A673 (cell line): ENCODE measurements at regions not wholly inside any gene's neighbourhood (a gene's known extent, or its start where the extent isn't known, plus 50 kb on each side); places are given as distances from the start of the nearest gene placed in this dataset.

Source experiments
- BruUV-seq: library from RNA; stranded (reverse); fragments of 400-500 nt; replicated peaks from 2 replicates; lab custom pipeline; 2021; lab: Mats Ljungman, UMichigan
- CTCF ChIA-PET: fragments of 300-600 bp; sonication (Branson Sonifier 250); formaldehyde crosslinking; loops from one replicate; lab custom pipeline; 2022; ENCODE audit warnings: antibody characterized with exemption; lab: Charles Lee
- POLR2A ChIA-PET: fragments of 300-600 bp; sonication (Branson Sonifier 250); formaldehyde crosslinking; loops from one replicate; lab custom pipeline; 2022; ENCODE audit warnings: antibody characterized with exemption; ENCODE audit not compliant: low non-redundant PET; lab: Charles Lee
- DNase-seq: peaks from one replicate; pipeline ENCODE4 v3.0.0-alpha.2; 2015; ENCODE audit warnings: low spot score
- H3K27ac ChIP-seq: fragments of 200-600 bp; sonication (generic); 2 replicates; pipeline ENCODE4 v1.5.1; 2016; ENCODE audit warnings: mixed run types, low read depth, mild to moderate bottlenecking, mixed read lengths, antibody characterized with exemption, low read length; ENCODE audit not compliant: poor library complexity, severe bottlenecking
- H3K27me3 ChIP-seq: fragments of 200-600 bp; sonication (generic); replicated peaks from 2 replicates; pipeline ENCODE4 v1.6.1; 2017; ENCODE audit warnings: mixed run types, low read depth, mild to moderate bottlenecking, mixed read lengths, antibody characterized with exemption, low read length; ENCODE audit not compliant: insufficient read depth, poor library complexity
- H3K36me3 ChIP-seq: fragments of 200-600 bp; sonication (generic); 2 replicates; pipeline ENCODE4 v1.6.1; 2016; ENCODE audit warnings: mixed run types, mild to moderate bottlenecking, mixed read lengths, antibody characterized with exemption, low read length; ENCODE audit not compliant: insufficient read depth, poor library complexity, severe bottlenecking
- H3K4me1 ChIP-seq: fragments of 200-600 bp; sonication (generic); 2 replicates; pipeline ENCODE4 v1.6.1; 2017; ENCODE audit warnings: mixed run types, mild to moderate bottlenecking, mixed read lengths, antibody characterized with exemption, low read length; ENCODE audit not compliant: insufficient read depth, poor library complexity, severe bottlenecking
- H3K4me3 ChIP-seq: fragments of 200-600 bp; sonication (generic); 2 replicates; pipeline ENCODE4 v1.5.1; 2016; ENCODE audit warnings: low read depth, mixed run types, mild to moderate bottlenecking, mixed read lengths, low read length; ENCODE audit not compliant: poor library complexity, severe bottlenecking
- H3K9me3 ChIP-seq: fragments of 200-600 bp; sonication (generic); 2 replicates; pipeline ENCODE4 v1.6.1; 2016; ENCODE audit warnings: mixed run types, low read depth, mild to moderate bottlenecking, mixed read lengths, antibody characterized with exemption, low read length; ENCODE audit not compliant: poor library complexity, severe bottlenecking
- EZH2 ChIP-seq: fragments of 200-600 bp; sonication (generic); IDR thresholded peaks from 2 replicates; pipeline ENCODE4 v1.6.1; 2017; ENCODE audit warnings: borderline replicate concordance, low read depth, mild to moderate bottlenecking, mixed read lengths, antibody characterized with exemption, low read length; ENCODE audit not compliant: poor library complexity, severe bottlenecking
- intact Hi-C: fragments of 100-400 bp; cut with micrococcal nuclease; formaldehyde crosslinking; loops from one replicate; pipeline ENCODE4 v1.10.0; 2022; ENCODE audit not compliant: unreplicated experiment
- TF ChIP-seq, protein P1 (sequence below): fragments of 300-800, 200-600 bp; sonication (generic); conservative IDR thresholded peaks from 2 replicates; pipeline ENCODE4 v1.5.1; 2017; ENCODE audit warnings: low read depth, mild to moderate bottlenecking, antibody characterized with exemption, low read length, moderate library complexity, mixed read lengths

DNA sequence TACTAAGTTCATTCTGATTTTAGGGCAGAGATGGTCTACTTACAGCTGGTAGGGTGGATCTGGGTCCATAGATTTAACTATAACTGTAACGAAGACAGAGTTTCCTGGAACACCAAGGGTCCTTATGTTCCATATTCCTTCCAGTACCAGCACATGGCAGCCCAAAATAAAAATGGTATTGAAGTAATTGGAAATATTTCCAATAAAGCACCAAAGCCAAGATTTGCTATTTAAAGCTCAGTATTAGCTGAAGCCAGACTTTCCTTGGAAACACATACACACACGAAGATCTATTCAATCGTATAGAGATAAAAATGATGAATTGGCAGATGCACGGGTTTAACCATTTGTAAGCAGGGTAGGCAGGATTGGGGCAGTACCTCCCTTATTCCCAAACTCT, 289.1 kb upstream of the SORCS1 start:
- intact Hi-C loops: no loop called here
- Histone ChIP-seq H3K27ac (no peak overlapping the region), H3K9me3 (no peaks in the 10 kb centered on the region), H3K36me3 (no peaks in the 10 kb centered on the region), H3K4me3 (no peak overlapping the region), H3K4me1 (no peaks in the 10 kb centered on the region), H3K27me3 (no peaks in the 10 kb centered on the region)
- ChIA-PET POLR2A (no interaction called here), CTCF (no interaction called here)
- TF ChIP-seq, protein P1, sequence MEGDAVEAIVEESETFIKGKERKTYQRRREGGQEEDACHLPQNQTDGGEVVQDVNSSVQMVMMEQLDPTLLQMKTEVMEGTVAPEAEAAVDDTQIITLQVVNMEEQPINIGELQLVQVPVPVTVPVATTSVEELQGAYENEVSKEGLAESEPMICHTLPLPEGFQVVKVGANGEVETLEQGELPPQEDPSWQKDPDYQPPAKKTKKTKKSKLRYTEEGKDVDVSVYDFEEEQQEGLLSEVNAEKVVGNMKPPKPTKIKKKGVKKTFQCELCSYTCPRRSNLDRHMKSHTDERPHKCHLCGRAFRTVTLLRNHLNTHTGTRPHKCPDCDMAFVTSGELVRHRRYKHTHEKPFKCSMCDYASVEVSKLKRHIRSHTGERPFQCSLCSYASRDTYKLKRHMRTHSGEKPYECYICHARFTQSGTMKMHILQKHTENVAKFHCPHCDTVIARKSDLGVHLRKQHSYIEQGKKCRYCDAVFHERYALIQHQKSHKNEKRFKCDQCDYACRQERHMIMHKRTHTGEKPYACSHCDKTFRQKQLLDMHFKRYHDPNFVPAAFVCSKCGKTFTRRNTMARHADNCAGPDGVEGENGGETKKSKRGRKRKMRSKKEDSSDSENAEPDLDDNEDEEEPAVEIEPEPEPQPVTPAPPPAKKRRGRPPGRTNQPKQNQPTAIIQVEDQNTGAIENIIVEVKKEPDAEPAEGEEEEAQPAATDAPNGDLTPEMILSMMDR: no peak
- TF ChIP-seq EZH2: no peak
- no TSS peak for BruUV-seq
- DNase-seq: no peak

DNA sequence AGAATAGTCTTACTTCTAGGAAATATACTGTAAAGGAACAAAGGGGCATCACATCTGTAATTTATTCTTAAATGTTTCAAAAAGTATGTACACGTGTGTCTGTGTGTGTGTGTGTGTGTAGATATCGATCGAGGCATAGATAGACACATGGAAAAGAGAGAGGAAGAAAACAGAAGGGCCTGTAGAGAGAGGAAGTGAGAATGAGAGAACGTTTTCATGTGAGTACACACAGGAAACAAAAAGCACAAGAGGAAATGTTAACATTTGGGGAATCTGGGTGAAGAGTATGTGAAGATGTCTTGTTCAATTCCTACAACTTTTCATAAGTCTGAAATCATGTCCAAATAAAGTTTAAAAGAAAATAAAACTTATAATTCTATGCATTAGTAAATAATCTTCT, 286.5 kb upstream of the SORCS1 start:
- no peak for TF ChIP-seq EZH2
- TF ChIP-seq, protein P1: no peak
- no peaks in the 10 kb centered on the region for H3K4me1 ChIP-seq
- no peak overlapping the region for H3K4me3 ChIP-seq
- intact Hi-C loops: no loop called here
- POLR2A ChIA-PET: no interaction called here
- no peaks in the 10 kb centered on the region for H3K9me3 ChIP-seq
- no peaks in the 10 kb centered on the region for H3K36me3 ChIP-seq
- H3K27ac ChIP-seq: no peak overlapping the region
- no peaks in the 10 kb centered on the region for H3K27me3 ChIP-seq
- DNase-seq: no peak
- BruUV-seq: no TSS peak
- CTCF ChIA-PET: no interaction called here

DNA sequence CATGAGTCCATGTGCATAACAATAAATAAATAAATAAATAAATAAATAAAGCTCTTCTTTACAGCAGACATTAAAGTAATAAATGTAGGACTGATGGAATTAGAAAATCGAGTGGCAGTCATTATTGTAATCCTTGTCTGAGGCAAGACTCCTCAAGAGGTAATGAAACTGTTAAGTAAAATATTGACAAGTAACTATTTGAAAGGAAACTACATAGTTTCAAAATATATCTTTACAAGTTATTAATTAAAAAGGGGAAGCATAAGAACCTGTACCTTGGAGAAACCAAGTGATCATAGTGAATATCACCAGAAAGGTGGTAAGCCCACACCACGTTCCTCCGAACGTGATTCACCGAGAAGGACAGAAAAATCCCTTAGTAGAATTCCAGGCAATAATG, 285.6 kb upstream of the SORCS1 start:
- ChIA-PET POLR2A (no interaction called here), CTCF (no interaction called here)
- no TSS peak for BruUV-seq
- no peak for DNase-seq
- TF ChIP-seq, protein P1: no peak
- TF ChIP-seq EZH2: no peak
- intact Hi-C loops: no loop called here
- Histone ChIP-seq H3K27ac (no peak overlapping the region), H3K9me3 (no peaks in the 10 kb centered on the region), H3K4me3 (no peak overlapping the region), H3K27me3 (no peaks in the 10 kb centered on the region), H3K4me1 (no peaks in the 10 kb centered on the region), H3K36me3 (no peaks in the 10 kb centered on the region)
